NCI-H2227 treated with DMSO at 0.1 percent for 48 hours (cell line): ENCODE measurements at regions not wholly inside any gene's neighbourhood (a gene's known extent, or its start where the extent isn't known, plus 50 kb on each side); places are given as distances from the start of the nearest gene placed in this dataset.

Experiments
- DNase-seq: peaks from one replicate; lab custom pipeline; 2025; lab: John Stamatoyannopoulos, UW

GRCh38 chr4:138312536-138312911 lies 70.4 kb upstream of the SLC7A11 start:
- DNase-seq = no peak

GRCh38 chr4:138311771-138312535 lies 69.8 kb upstream of the SLC7A11 start:
- no peak for DNase-seq

GRCh38 chr4:138310991-138311390 lies 68.8 kb upstream of the SLC7A11 start:
- no peak for DNase-seq

- DNase-seq = no peak
Observed at GRCh38 chr4:138310498-138310897, 68.3 kb upstream of the SLC7A11 start.

GRCh38 chr4:138308356-138308755 lies 66.2 kb upstream of the SLC7A11 start:
- no peak for DNase-seq

- no peak for DNase-seq
Observed at GRCh38 chr4:138307319-138307718, 65.2 kb upstream of the SLC7A11 start.

GRCh38 chr4:138305050-138305449 lies 62.9 kb upstream of the SLC7A11 start:
- DNase-seq = no peak

- no peak for DNase-seq
Observed at GRCh38 chr4:138301536-138301935, 59.4 kb upstream of the SLC7A11 start.

GRCh38 chr4:138300616-138301015 lies 58.5 kb upstream of the SLC7A11 start:
- DNase-seq = no peak

- DNase-seq = no peak
Observed at GRCh38 chr4:138299881-138300280, 57.7 kb upstream of the SLC7A11 start.

GRCh38 chr4:138298866-138299265 lies 56.7 kb upstream of the SLC7A11 start:
- no peak for DNase-seq

GRCh38 chr4:138298431-138298830 lies 56.3 kb upstream of the SLC7A11 start:
- DNase-seq = no peak

GRCh38 chr4:138297743-138298405 lies 55.7 kb upstream of the SLC7A11 start:
- no peak for DNase-seq

GRCh38 chr4:138292321-138292720 lies 50.2 kb upstream of the SLC7A11 start:
- no peak for DNase-seq
